ENCODE measurements at regions not wholly inside any gene's neighbourhood (a gene's known extent, or its start where the extent isn't known, plus 50 kb on each side); places are given as distances from the start of the nearest gene placed in this dataset.

- no peak for DNase-seq
These were observed 256.2 kb upstream of the NFE2L3 start for GRCh38 chr7:25895792-25896171.

- DNase-seq: no peak
These were observed 254.7 kb upstream of the NFE2L3 start for GRCh38 chr7:25897261-25897782.

GRCh38 chr7:25900245-25900644 is 251.8 kb upstream of the NFE2L3 start:
- no peak for DNase-seq

- no peak for DNase-seq
These were observed 251.1 kb upstream of the NFE2L3 start for GRCh38 chr7:25900877-25901276.

- DNase-seq: no peak
These were observed 250.3 kb upstream of the NFE2L3 start for GRCh38 chr7:25901658-25902057.

- DNase-seq: no peak
These were observed 246.0 kb upstream of the NFE2L3 start for GRCh38 chr7:25906003-25906402.

GRCh38 chr7:25906760-25907159 is 245.2 kb upstream of the NFE2L3 start:
- DNase-seq: no peak

GRCh38 chr7:25907214-25907613 is 244.8 kb upstream of the NFE2L3 start:
- no peak for DNase-seq

GRCh38 chr7:25907731-25908130 is 244.3 kb upstream of the NFE2L3 start:
- no peak for DNase-seq

GRCh38 chr7:25908154-25908949 is 243.6 kb upstream of the NFE2L3 start:
- DNase-seq: no peak

- no peak for DNase-seq
These were observed 240.0 kb upstream of the NFE2L3 start for GRCh38 chr7:25911738-25912607.

- no peak for DNase-seq
These were observed 238.3 kb upstream of the NFE2L3 start for GRCh38 chr7:25913598-25914224.

GRCh38 chr7:25918731-25919130 is 233.3 kb upstream of the NFE2L3 start:
- DNase-seq: no peak

- DNase-seq: no peak
These were observed 229.7 kb upstream of the NFE2L3 start for GRCh38 chr7:25922296-25922695.

GRCh38 chr7:25923741-25924460 is 228.1 kb upstream of the NFE2L3 start:
- no peak for DNase-seq

- no peak for DNase-seq
These were observed 226.0 kb upstream of the NFE2L3 start for GRCh38 chr7:25926009-25926408.

- no peak for DNase-seq
These were observed 225.5 kb upstream of the NFE2L3 start for GRCh38 chr7:25926451-25926850.

- DNase-seq: no peak
These were observed 224.9 kb upstream of the NFE2L3 start for GRCh38 chr7:25926891-25927625.

- no peak for DNase-seq
These were observed 224.4 kb upstream of the NFE2L3 start for GRCh38 chr7:25927626-25927978.

GRCh38 chr7:25928549-25929330 is 223.3 kb upstream of the NFE2L3 start:
- DNase-seq: no peak

- DNase-seq: no peak
These were observed 222.6 kb upstream of the NFE2L3 start for GRCh38 chr7:25929448-25929847.

Measured in CD4-positive, alpha-beta T cell treated with Interleukin-12 subunit alpha and Interleukin-12 subunit beta, for 1 hour (primary cell).